Caco-2 (cell line): ENCODE measurements at regions not wholly inside any gene's neighbourhood (a gene's known extent, or its start where the extent isn't known, plus 50 kb on each side); places are given as distances from the start of the nearest gene placed in this dataset.
"Not testable (repeated sequence)": the region's sequence is repeated elsewhere in the genome, so short reads cannot be mapped to it uniquely, and the experiment has no call there.

Source experiments
- BruUV-seq: library from RNA; stranded (reverse); fragments of 400-500 nt; replicated peaks from 2 replicates; lab custom pipeline; 2021; lab: Mats Ljungman, UMichigan
- CTCF ChIA-PET: fragments of 300-600 bp; sonication (Branson Sonifier 250); formaldehyde crosslinking; loops from one replicate; lab custom pipeline; 2022; ENCODE audit warnings: antibody characterized with exemption; lab: Charles Lee
- POLR2A ChIA-PET: fragments of 300-600 bp; sonication (Branson Sonifier 250); formaldehyde crosslinking; loops from one replicate; lab custom pipeline; 2022; ENCODE audit warnings: antibody characterized with exemption; lab: Charles Lee
- DNase-seq, 2 experiments: peaks; one replicate each; pipeline versions ENCODE4 v3.0.0 to v3.0.0-alpha.2; 2020 to 2022
- H3K27me3 ChIP-seq: replicated peaks from 2 replicates; pipeline ENCODE4 v1.6.0; 2011; ENCODE audit warnings: low read length; ENCODE audit not compliant: control insufficient read depth, insufficient read depth
- H3K36me3 ChIP-seq: 2 replicates; pipeline ENCODE4 v1.5.1; 2011; ENCODE audit warnings: low read length; ENCODE audit not compliant: control insufficient read depth, insufficient read depth
- H3K4me1 ChIP-seq: fragments of 250-450 bp; sonication (Bioruptor Pico); 2 replicates; pipeline ENCODE4 v1.5.1; 2020; ENCODE audit warnings: mild to moderate bottlenecking
- H3K4me3 ChIP-seq: 2 replicates; pipeline ENCODE4 v1.5.1; 2011; ENCODE audit warnings: low read depth, mild to moderate bottlenecking, control low read depth, low read length
- H3K9me3 ChIP-seq: fragments of 250-450 bp; sonication (Bioruptor Pico); 2 replicates; pipeline ENCODE4 v1.5.1; 2020; ENCODE audit warnings: mild to moderate bottlenecking, moderate library complexity
- H3K27ac Mint-ChIP-seq: one replicate; pipeline ENCODE4 v1.8.0; 2022; ENCODE audit warnings: mixed read lengths; ENCODE audit not compliant: unreplicated experiment
- H3K27me3 Mint-ChIP-seq: one replicate; pipeline ENCODE4 v1.8.0; 2022; ENCODE audit warnings: mixed read lengths; ENCODE audit not compliant: insufficient read depth, unreplicated experiment
- H3K36me3 Mint-ChIP-seq: one replicate; pipeline ENCODE4 v1.8.0; 2022; ENCODE audit warnings: mild to moderate bottlenecking, mixed read lengths; ENCODE audit not compliant: insufficient read depth, unreplicated experiment
- H3K4me1 Mint-ChIP-seq: one replicate; pipeline ENCODE4 v1.8.0; 2022; ENCODE audit warnings: low read depth, mixed read lengths; ENCODE audit not compliant: unreplicated experiment
- H3K4me3 Mint-ChIP-seq: one replicate; pipeline ENCODE4 v1.8.0; 2022; ENCODE audit warnings: mild to moderate bottlenecking, moderate library complexity, mixed read lengths; ENCODE audit not compliant: unreplicated experiment
- H3K9me3 Mint-ChIP-seq: one replicate; pipeline ENCODE4 v1.8.0; 2022; ENCODE audit warnings: mixed read lengths; ENCODE audit not compliant: unreplicated experiment
- CTCF ChIP-seq, 2 experiments: fragments of 200-600 bp in 1 of 2; IDR thresholded peaks; 1 replicate in 1 of 2; 2 replicates in 1 of 2; pipeline versions ENCODE4 v1.5.1 to v1.8.0; 2011 to 2022; ENCODE audit warnings: antibody characterized with exemption in 1 of 2, control low read depth in 1 of 2, inconsistent platforms in 1 of 2, low read depth in 1 of 2, low read length in 1 of 2, mild to moderate bottlenecking in 1 of 2, moderate library complexity in 1 of 2; ENCODE audit not compliant: insufficient read depth in 1 of 2, severe bottlenecking in 1 of 2, unreplicated experiment in 1 of 2
- intact Hi-C: fragments of 100-400 bp; cut with micrococcal nuclease; formaldehyde crosslinking; loops from one replicate; pipeline ENCODE4 v1.10.0; 2022; ENCODE audit not compliant: unreplicated experiment

GRCh38 chr2:185265747-185266146 lies 472.9 kb upstream of the FSIP2 start:
- H3K4me3 ChIP-seq, result no peak overlapping the region
- no peaks in the 10 kb centered on the region for H3K27me3 Mint-ChIP-seq
- H3K27me3 ChIP-seq, result no peaks in the 10 kb centered on the region
- no peaks in the 10 kb centered on the region for H3K4me1 ChIP-seq
- no peak overlapping the region for H3K27ac Mint-ChIP-seq
- no peak for TF ChIP-seq CTCF (IDR thresholded peaks at IDR 0.05; ENCODE audit: insufficient read depth in 1 of 2, low read depth in 1 of 2, low read length in 1 of 2, severe bottlenecking in 1 of 2, unreplicated experiment in 1 of 2)
- no peaks in the 10 kb centered on the region for H3K9me3 Mint-ChIP-seq
- no peak overlapping the region for H3K4me3 Mint-ChIP-seq
- no peaks in the 10 kb centered on the region for H3K9me3 ChIP-seq
- no peaks in the 10 kb centered on the region for H3K36me3 ChIP-seq
- BruUV-seq, result no TSS peak
- H3K4me1 Mint-ChIP-seq, result no peaks in the 10 kb centered on the region
- POLR2A ChIA-PET, result no interaction called here
- no peak for DNase-seq
- intact Hi-C loops, result no loop called here
- no peaks in the 10 kb centered on the region for H3K36me3 Mint-ChIP-seq
- CTCF ChIA-PET, result no interaction called here

GRCh38 chr2:185268651-185269050 lies 470.0 kb upstream of the FSIP2 start:
- Histone ChIP-seq H3K9me3 (no peaks in the 10 kb centered on the region), H3K4me3 (no peak overlapping the region), H3K4me1 (no peaks in the 10 kb centered on the region), H3K27me3 (no peaks in the 10 kb centered on the region), H3K36me3 (no peaks in the 10 kb centered on the region)
- Mint-ChIP-seq H3K27ac (no peak overlapping the region), H3K9me3 (no peaks in the 10 kb centered on the region), H3K27me3 (no peaks in the 10 kb centered on the region), H3K4me1 (no peaks in the 10 kb centered on the region), H3K36me3 (no peaks in the 10 kb centered on the region), H3K4me3 (no peak overlapping the region)
- intact Hi-C loops, result no loop called here
- ChIA-PET CTCF (no interaction called here), POLR2A (no interaction called here)
- no peak for DNase-seq
- BruUV-seq, result no TSS peak
- TF ChIP-seq CTCF (IDR thresholded peaks at IDR 0.05; ENCODE audit: insufficient read depth in 1 of 2, low read depth in 1 of 2, low read length in 1 of 2, severe bottlenecking in 1 of 2, unreplicated experiment in 1 of 2), result no peak

- Histone ChIP-seq H3K4me1 (peaks cover 8% of the 10 kb centered on the region), H3K27me3 (no peaks in the 10 kb centered on the region), H3K9me3 (no peaks in the 10 kb centered on the region), H3K4me3 (no peak overlapping the region), H3K36me3 (no peaks in the 10 kb centered on the region)
- DNase-seq, result no peak
- no peaks in the 10 kb centered on the region for H3K9me3 Mint-ChIP-seq
- no TSS peak for BruUV-seq
- no peak for TF ChIP-seq CTCF (IDR thresholded peaks at IDR 0.05; ENCODE audit: insufficient read depth in 1 of 2, low read depth in 1 of 2, low read length in 1 of 2, severe bottlenecking in 1 of 2, unreplicated experiment in 1 of 2)
- no peaks in the 10 kb centered on the region for H3K27me3 Mint-ChIP-seq
- ChIA-PET CTCF (no interaction called here), POLR2A (no interaction called here)
- intact Hi-C loops, result no loop called here
- no peak overlapping the region for H3K27ac Mint-ChIP-seq
- H3K4me3 Mint-ChIP-seq, result no peak overlapping the region
- H3K36me3 Mint-ChIP-seq, result no peaks in the 10 kb centered on the region
- peaks cover 9% of the 10 kb centered on the region for H3K4me1 Mint-ChIP-seq
Observed at GRCh38 chr2:185274718-185275484, 463.7 kb upstream of the FSIP2 start.

- H3K9me3 ChIP-seq, H3K27me3 ChIP-seq, CTCF ChIA-PET, H3K4me1 Mint-ChIP-seq, H3K27me3 Mint-ChIP-seq, POLR2A ChIA-PET, DNase-seq, BruUV-seq, intact Hi-C loops, H3K27ac Mint-ChIP-seq, H3K36me3 ChIP-seq, H3K4me1 ChIP-seq, H3K4me3 Mint-ChIP-seq, H3K4me3 ChIP-seq, H3K9me3 Mint-ChIP-seq, H3K36me3 Mint-ChIP-seq: not testable (repeated sequence)
Observed at GRCh38 chr2:185275979-185276378, 462.6 kb upstream of the FSIP2 start.
